ENCODE measurements at regions not wholly inside any gene's neighbourhood (a gene's known extent, or its start where the extent isn't known, plus 50 kb on each side); places are given as distances from the start of the nearest gene placed in this dataset.

- no peak for TF ChIP-seq GATA2 (IDR thresholded peaks at IDR 0.05; ENCODE audit: low read depth, low read length)
- TF ChIP-seq GATA3 (IDR thresholded peaks at IDR 0.05; ENCODE audit: low read depth, low read length): no peak
Measured at GRCh38 chr15:93424131-93424530, 335.1 kb upstream of the RGMA start.

Data from SH-SY5Y (cell line).